Lower leg skin (tissue), 3 donors: ENCODE measurements at regions not wholly inside any gene's neighbourhood (a gene's known extent, or its start where the extent isn't known, plus 50 kb on each side); places are given as distances from the start of the nearest gene placed in this dataset.

Experiments used
- POLR2A ChIP-seq, 2 donors: fragments of 450-650 bp; IDR thresholded peaks; one replicate each; pipeline ENCODE4 v1.6.1; 2016 to 2017; ENCODE audit warnings: antibody characterized with exemption in 2 of 2, mild to moderate bottlenecking in 1 of 2, moderate library complexity in 1 of 2
- TF ChIP-seq, protein P1 (sequence below), 3 donors: fragments of 450-650 bp; IDR thresholded peaks; one replicate each; pipeline ENCODE4 v1.5.1; 2016; ENCODE audit warnings: antibody characterized with exemption in 3 of 3, mild to moderate bottlenecking in 3 of 3, moderate library complexity in 2 of 3

DNA sequence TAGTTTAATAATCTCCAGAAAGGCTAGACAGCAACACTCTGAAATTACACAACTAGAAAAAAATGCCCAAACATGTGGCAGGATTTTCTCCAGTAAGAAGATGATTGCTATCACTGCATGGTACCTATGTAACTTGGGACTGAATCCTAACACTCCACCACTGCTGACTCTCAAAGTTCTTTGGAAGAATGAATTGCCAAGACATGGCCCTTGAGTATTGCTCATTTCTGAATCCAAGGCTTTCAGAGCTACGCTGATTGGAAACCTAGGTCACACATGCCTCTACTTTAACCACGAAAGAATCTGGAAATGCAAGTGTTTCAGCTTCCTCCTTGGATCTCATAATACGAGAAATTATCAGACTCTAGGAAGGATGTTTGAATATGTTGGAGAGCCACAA, 167.5 kb upstream of the CELF2 start:
- TF ChIP-seq, protein P1, sequence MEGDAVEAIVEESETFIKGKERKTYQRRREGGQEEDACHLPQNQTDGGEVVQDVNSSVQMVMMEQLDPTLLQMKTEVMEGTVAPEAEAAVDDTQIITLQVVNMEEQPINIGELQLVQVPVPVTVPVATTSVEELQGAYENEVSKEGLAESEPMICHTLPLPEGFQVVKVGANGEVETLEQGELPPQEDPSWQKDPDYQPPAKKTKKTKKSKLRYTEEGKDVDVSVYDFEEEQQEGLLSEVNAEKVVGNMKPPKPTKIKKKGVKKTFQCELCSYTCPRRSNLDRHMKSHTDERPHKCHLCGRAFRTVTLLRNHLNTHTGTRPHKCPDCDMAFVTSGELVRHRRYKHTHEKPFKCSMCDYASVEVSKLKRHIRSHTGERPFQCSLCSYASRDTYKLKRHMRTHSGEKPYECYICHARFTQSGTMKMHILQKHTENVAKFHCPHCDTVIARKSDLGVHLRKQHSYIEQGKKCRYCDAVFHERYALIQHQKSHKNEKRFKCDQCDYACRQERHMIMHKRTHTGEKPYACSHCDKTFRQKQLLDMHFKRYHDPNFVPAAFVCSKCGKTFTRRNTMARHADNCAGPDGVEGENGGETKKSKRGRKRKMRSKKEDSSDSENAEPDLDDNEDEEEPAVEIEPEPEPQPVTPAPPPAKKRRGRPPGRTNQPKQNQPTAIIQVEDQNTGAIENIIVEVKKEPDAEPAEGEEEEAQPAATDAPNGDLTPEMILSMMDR (IDR thresholded peaks at IDR 0.05) = no peak
- no peak for TF ChIP-seq POLR2A (IDR thresholded peaks at IDR 0.05)
